ENCODE measurements at regions not wholly inside any gene's neighbourhood (a gene's known extent, or its start where the extent isn't known, plus 50 kb on each side); places are given as distances from the start of the nearest gene placed in this dataset.

DNA sequence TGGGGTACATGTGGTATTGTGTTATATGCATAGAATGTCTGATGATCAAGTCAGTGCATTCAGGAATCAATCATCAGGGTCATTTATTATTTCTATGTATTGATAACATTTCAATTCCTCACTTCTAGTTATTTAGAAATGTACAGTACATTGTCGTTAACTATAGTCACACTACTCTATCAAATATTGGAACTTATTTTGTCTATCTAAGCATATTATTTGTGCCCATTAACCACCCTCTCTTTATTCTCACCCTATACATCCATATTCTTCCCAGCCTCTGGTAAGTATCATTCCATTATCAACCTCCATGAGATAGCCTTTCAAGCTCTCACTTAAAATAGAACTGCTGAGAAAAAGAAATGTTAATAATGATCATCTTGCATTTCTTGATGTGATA lies 596.5 kb upstream of the POT1 start (continued):
- TF ChIP-seq, protein P1, sequence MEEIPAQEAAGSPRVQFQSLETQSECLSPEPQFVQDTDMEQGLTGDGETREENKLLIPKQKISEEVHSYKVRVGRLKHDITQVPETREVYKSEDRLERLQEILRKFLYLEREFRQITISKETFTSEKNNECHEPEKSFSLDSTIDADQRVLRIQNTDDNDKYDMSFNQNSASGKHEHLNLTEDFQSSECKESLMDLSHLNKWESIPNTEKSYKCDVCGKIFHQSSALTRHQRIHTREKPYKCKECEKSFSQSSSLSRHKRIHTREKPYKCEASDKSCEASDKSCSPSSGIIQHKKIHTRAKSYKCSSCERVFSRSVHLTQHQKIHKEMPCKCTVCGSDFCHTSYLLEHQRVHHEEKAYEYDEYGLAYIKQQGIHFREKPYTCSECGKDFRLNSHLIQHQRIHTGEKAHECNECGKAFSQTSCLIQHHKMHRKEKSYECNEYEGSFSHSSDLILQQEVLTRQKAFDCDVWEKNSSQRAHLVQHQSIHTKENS (CRISPR knock-in tag; IDR thresholded peaks at IDR 0.05) = no peak

DNA sequence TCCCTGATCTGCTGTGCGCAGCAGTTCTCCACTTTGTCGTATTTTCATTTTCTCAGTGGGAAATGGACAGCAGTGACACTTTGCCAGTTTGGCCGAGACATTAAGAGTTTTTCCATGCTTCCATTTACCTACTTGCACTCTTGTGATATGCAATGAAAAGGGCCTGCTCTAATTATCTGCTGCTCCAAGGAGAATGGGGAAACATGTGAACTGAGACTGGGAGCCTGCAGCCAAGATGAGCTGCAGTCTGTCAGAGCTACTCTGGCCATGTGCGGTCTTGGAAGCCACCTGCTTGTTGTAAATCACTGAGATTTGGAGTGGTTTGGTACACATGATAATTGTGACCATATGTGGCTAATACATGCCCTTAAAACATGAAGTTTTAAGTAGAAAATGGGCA lies 586.6 kb upstream of the POT1 start:
- no peak overlapping the region for H3K27ac ChIP-seq (ENCODE audit: extremely low read depth, low read depth, low read length)
- H3K9me1 ChIP-seq (ENCODE audit: control insufficient read depth, insufficient read depth, low read length) = no peaks in the 10 kb centered on the region
- 11% methylated on average over 4 of the region's 4 CpGs for WGBS (ENCODE audit: insufficient coverage, low coverage, missing lambda C conversion rate)
- no peaks in the 10 kb centered on the region for H3K79me2 ChIP-seq (ENCODE audit: control insufficient read depth, insufficient read depth, low read length)
- ChIA-PET CTCF (ENCODE audit: low intra/inter-chr PET ratio) (no interaction called here), POLR2A (no interaction called here)
- in situ Hi-C loops (cut with MboI) = no loop called here
- intact Hi-C loops (cut with micrococcal nuclease) = no loop called here
- H3K4me1 ChIP-seq (replicated peaks in 1 of 2; ENCODE audit: control insufficient read depth in 2 of 2, insufficient read depth in 2 of 2, low read length in 2 of 2) = no peaks in the 10 kb centered on the region
- no peak for ATAC-seq
- no peak overlapping the region for H2AFZ ChIP-seq (ENCODE audit: low read depth, low read length)
- no peaks in the 10 kb centered on the region for H3K36me3 ChIP-seq (ENCODE audit: control insufficient read depth, insufficient read depth, low read length)
- H3K4me3 ChIP-seq = no peak overlapping the region
- H3K4me2 ChIP-seq (ENCODE audit: insufficient read depth, low read length) = no peak overlapping the region
- no TSS peak for BruUV-seq (replicated peaks)
- DNase-seq (ENCODE audit: extremely low read depth in 1 of 4, low spot score in 3 of 4) = no peak
- TF ChIP-seq STAT5A (IDR thresholded peaks at IDR 0.05; ENCODE audit: borderline replicate concordance, low read length) (no peak), NR1H2 (CRISPR knock-in tag; IDR thresholded peaks at IDR 0.05) (no peak), ESRRA (IDR thresholded peaks at IDR 0.05; ENCODE audit: borderline replicate concordance, low read depth) (no peak), SPI1 (IDR thresholded peaks at IDR 0.05; ENCODE audit: borderline replicate concordance, low read depth, low read length) (no peak), PHF21A (IDR thresholded peaks at IDR 0.05; ENCODE audit: borderline replicate concordance, low read depth) (no peak), FOXA3 (CRISPR knock-in tag; conservative IDR thresholded peaks at IDR 0.05 in 1 of 2, IDR thresholded peaks at IDR 0.05 in 1 of 2) (no peak), CAMTA2 (CRISPR knock-in tag; conservative IDR thresholded peaks at IDR 0.05) (no peak), ZNF766 (CRISPR knock-in tag; conservative IDR thresholded peaks at IDR 0.05) (no peak), ZNF134 (CRISPR knock-in tag; conservative IDR thresholded peaks at IDR 0.05) (no peak), GABPB1 (CRISPR knock-in tag; IDR thresholded peaks at IDR 0.05) (no peak), BACH1 (tag; IDR thresholded peaks at IDR 0.05) (no peak)
- TF ChIP-seq, protein P2, sequence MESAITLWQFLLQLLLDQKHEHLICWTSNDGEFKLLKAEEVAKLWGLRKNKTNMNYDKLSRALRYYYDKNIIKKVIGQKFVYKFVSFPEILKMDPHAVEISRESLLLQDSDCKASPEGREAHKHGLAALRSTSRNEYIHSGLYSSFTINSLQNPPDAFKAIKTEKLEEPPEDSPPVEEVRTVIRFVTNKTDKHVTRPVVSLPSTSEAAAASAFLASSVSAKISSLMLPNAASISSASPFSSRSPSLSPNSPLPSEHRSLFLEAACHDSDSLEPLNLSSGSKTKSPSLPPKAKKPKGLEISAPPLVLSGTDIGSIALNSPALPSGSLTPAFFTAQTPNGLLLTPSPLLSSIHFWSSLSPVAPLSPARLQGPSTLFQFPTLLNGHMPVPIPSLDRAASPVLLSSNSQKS (CRISPR knock-in tag; IDR thresholded peaks at IDR 0.05) = no peak
- TF ChIP-seq, protein P3, sequence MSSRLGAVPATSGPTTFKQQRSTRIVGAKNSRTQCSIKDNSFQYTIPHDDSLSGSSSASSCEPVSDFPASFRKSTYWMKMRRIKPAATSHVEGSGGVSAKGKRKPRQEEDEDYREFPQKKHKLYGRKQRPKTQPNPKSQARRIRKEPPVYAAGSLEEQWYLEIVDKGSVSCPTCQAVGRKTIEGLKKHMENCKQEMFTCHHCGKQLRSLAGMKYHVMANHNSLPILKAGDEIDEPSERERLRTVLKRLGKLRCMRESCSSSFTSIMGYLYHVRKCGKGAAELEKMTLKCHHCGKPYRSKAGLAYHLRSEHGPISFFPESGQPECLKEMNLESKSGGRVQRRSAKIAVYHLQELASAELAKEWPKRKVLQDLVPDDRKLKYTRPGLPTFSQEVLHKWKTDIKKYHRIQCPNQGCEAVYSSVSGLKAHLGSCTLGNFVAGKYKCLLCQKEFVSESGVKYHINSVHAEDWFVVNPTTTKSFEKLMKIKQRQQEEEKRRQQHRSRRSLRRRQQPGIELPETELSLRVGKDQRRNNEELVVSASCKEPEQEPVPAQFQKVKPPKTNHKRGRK (tag; IDR thresholded peaks at IDR 0.05) = no peak
- no peaks in the 10 kb centered on the region for H3K9me3 ChIP-seq (replicated peaks; ENCODE audit: control insufficient read depth, insufficient read depth, low read depth, low read length)
- no peak overlapping the region for H3K9ac ChIP-seq (ENCODE audit: insufficient read depth in 1 of 2, low read depth in 2 of 2, low read length in 2 of 2)
- FAIRE-seq = no peak
- H4K20me1 ChIP-seq (replicated peaks; ENCODE audit: control insufficient read depth, insufficient read depth, low read length) = no peaks in the 10 kb centered on the region
- H3K27me3 ChIP-seq (ENCODE audit: control insufficient read depth in 2 of 2, insufficient read depth in 2 of 2, low read length in 2 of 2) = no peaks in the 10 kb centered on the region
